Hepatocyte (in vitro differentiated cells): ENCODE measurements at regions not wholly inside any gene's neighbourhood (a gene's known extent, or its start where the extent isn't known, plus 50 kb on each side); places are given as distances from the start of the nearest gene placed in this dataset. TPM values are rescaled to one million over a fixed set of nuclear protein-coding genes. Genes with fewer than 3 reads are reported as not detected.

Experiments
- DNase-seq: peaks from one replicate; pipeline ENCODE4 v3.0.0-alpha.2; 2016; ENCODE audit warnings: low spot score
- H2AFZ ChIP-seq: fragments of 200-600 bp; sonication (generic); 2 replicates; pipeline ENCODE4 v1.6.0; 2016; ENCODE audit warnings: antibody characterized with exemption, mild to moderate bottlenecking
- H3K27ac ChIP-seq: fragments of 200-600 bp; sonication (generic); 2 replicates; pipeline ENCODE4 v1.5.1; 2016; ENCODE audit warnings: mild to moderate bottlenecking
- H3K27me3 ChIP-seq: fragments of 200-600 bp; sonication (generic); 2 replicates; pipeline ENCODE4 v1.6.1; 2016
- H3K36me3 ChIP-seq: fragments of 200-600 bp; sonication (generic); replicated peaks from 2 replicates; pipeline ENCODE4 v1.5.1; 2016; ENCODE audit warnings: low read depth; ENCODE audit not compliant: insufficient read depth
- H3K4me1 ChIP-seq: fragments of 200-600 bp; sonication (generic); 2 replicates; pipeline ENCODE4 v1.5.1; 2016; ENCODE audit warnings: mild to moderate bottlenecking, moderate library complexity; ENCODE audit not compliant: insufficient read depth
- H3K4me2 ChIP-seq: fragments of 200-600 bp; sonication (generic); 2 replicates; pipeline ENCODE4 v1.6.0; 2016
- H3K4me3 ChIP-seq: fragments of 200-600 bp; sonication (generic); 2 replicates; pipeline ENCODE4 v1.5.1; 2016; ENCODE audit warnings: mild to moderate bottlenecking
- H3K79me2 ChIP-seq: fragments of 200-600 bp; sonication (generic); 2 replicates; pipeline ENCODE4 v1.6.0; 2017; ENCODE audit warnings: mild to moderate bottlenecking
- H3K9me2 ChIP-seq: fragments of 200-600 bp; sonication (generic); replicated peaks from 2 replicates; pipeline ENCODE4 v1.6.0; 2017; ENCODE audit warnings: mild to moderate bottlenecking; ENCODE audit not compliant: insufficient read depth
- H3K9me3 ChIP-seq: fragments of 200-600 bp; sonication (generic); 2 replicates; pipeline ENCODE4 v1.5.1; 2016; ENCODE audit warnings: low read depth, mild to moderate bottlenecking
- H4K20me1 ChIP-seq: fragments of 200-600 bp; sonication (generic); 2 replicates; pipeline ENCODE4 v1.6.0; 2016; ENCODE audit warnings: mild to moderate bottlenecking; ENCODE audit not compliant: insufficient read depth, poor library complexity, severe bottlenecking
- EZH2 ChIP-seq: fragments of 200-600 bp; sonication (generic); IDR thresholded peaks from 2 replicates; pipeline ENCODE4 v1.6.1; 2016; ENCODE audit warnings: antibody characterized with exemption, mild to moderate bottlenecking, borderline replicate concordance
- EZH2phosphoT487 ChIP-seq: fragments of 200-600 bp; sonication (generic); IDR thresholded peaks from one replicate; pipeline ENCODE4 v1.6.1; 2018; ENCODE audit warnings: antibody characterized with exemption, mild to moderate bottlenecking, low read depth, moderate library complexity; ENCODE audit not compliant: unreplicated experiment, severe bottlenecking
- WGBS: methylation state at CpG from one replicate; pipeline ENCODE4 v1.1.6; 2016; ENCODE audit warnings: low lambda C conversion rate; ENCODE audit errors: missing lambda C conversion rate; 5-methylcytosine and 5-hydroxymethylcytosine counted together
- small RNA-seq: library from RNA; depleted of rRNA; stranded (forward); fragments of <200 nt; gene quantifications from one replicate; pipeline ENCODE3, GENCODE V24; 2014
- TF ChIP-seq, protein P1 (sequence below): fragments of 200-600 bp; sonication (generic); IDR thresholded peaks from 2 replicates; pipeline ENCODE4 v1.5.1; 2016; ENCODE audit warnings: antibody characterized with exemption, mild to moderate bottlenecking; ENCODE audit not compliant: poor library complexity

DNA sequence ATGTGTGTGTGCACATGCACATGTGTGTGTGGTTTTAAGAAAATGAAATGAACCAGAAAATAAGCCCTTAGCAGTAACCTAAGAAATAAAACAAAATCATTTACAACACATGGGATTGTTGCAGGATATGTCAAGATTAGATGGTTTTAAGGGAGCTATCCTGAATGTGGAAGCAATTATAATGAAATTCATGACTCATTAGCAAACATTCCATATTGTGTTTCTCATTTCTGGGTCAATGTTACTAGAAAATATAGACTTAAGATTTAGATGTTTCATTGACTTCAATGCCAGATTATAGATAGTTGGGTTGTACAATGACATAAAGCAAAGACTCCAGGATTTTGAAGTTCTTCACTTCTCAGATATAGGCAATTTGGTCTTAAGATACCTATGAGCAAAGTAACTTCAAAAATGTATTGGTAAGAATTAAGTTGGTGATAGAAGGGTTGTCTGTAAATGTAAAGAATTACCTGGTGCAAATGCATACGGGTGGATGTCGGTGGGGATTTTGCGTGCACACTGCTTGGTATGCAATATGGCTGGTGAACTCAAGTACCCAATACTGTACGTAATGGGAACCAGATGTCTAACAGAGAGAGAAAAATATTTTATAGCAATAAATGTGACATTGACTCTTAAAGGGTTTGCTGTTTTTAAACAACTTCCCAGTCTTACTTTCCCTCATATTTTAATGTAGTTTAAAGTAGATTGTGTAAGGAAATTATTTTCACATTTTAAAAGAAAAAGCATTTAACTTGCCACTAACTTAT lies 53.9 kb upstream of the NR2F2 start:
- Histone ChIP-seq H3K9me2 (no peaks in the 10 kb centered on the region), H3K4me2 (no peak overlapping the region), H3K4me1 (no peaks in the 10 kb centered on the region), H4K20me1 (no peaks in the 10 kb centered on the region), H3K79me2 (no peaks in the 10 kb centered on the region), H3K9me3 (no peaks in the 10 kb centered on the region), H3K36me3 (no peaks in the 10 kb centered on the region), H2AFZ (no peak overlapping the region), H3K4me3 (no peak overlapping the region), H3K27me3 (no peaks in the 10 kb centered on the region), H3K27ac (no peak overlapping the region)
- WGBS: 66% methylated on average over 4 of the region's 4 CpGs
- no peak for TF ChIP-seq EZH2phosphoT487
- TF ChIP-seq, protein P1, sequence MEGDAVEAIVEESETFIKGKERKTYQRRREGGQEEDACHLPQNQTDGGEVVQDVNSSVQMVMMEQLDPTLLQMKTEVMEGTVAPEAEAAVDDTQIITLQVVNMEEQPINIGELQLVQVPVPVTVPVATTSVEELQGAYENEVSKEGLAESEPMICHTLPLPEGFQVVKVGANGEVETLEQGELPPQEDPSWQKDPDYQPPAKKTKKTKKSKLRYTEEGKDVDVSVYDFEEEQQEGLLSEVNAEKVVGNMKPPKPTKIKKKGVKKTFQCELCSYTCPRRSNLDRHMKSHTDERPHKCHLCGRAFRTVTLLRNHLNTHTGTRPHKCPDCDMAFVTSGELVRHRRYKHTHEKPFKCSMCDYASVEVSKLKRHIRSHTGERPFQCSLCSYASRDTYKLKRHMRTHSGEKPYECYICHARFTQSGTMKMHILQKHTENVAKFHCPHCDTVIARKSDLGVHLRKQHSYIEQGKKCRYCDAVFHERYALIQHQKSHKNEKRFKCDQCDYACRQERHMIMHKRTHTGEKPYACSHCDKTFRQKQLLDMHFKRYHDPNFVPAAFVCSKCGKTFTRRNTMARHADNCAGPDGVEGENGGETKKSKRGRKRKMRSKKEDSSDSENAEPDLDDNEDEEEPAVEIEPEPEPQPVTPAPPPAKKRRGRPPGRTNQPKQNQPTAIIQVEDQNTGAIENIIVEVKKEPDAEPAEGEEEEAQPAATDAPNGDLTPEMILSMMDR: no peak
- TF ChIP-seq EZH2: no peak
- no peak for DNase-seq

Small RNAs in the stretch of these regions (small RNA-seq; reads per million reads assigned to genes)
- not detected for gene AC012409.4
- not detected for gene RNU2-3P
